GM23248 (cell line): ENCODE measurements at regions not wholly inside any gene's neighbourhood (a gene's known extent, or its start where the extent isn't known, plus 50 kb on each side); places are given as distances from the start of the nearest gene placed in this dataset.

ENCODE experiments used
- DNase-seq: peaks from one replicate; pipeline ENCODE4 v3.0.0-alpha.2; 2015
- H2AFZ ChIP-seq: fragments of 200-600 bp; sonication (generic); 2 replicates; pipeline ENCODE4 v1.6.1; 2016; ENCODE audit warnings: antibody characterized with exemption
- H3F3A ChIP-seq: fragments of 200-600 bp; sonication (generic); 2 replicates; pipeline ENCODE4 v1.6.1; 2016; ENCODE audit warnings: mild to moderate bottlenecking, antibody characterized with exemption, mixed run types; ENCODE audit not compliant: insufficient read depth
- H3K27ac ChIP-seq: fragments of 200-600 bp; sonication (generic); 2 replicates; pipeline ENCODE4 v1.5.1; 2016; ENCODE audit warnings: mild to moderate bottlenecking
- H3K27me3 ChIP-seq: fragments of 200-600 bp; sonication (generic); replicated peaks from 2 replicates; pipeline ENCODE4 v1.6.1; 2016; ENCODE audit warnings: mild to moderate bottlenecking; ENCODE audit not compliant: insufficient read depth
- H3K36me3 ChIP-seq: fragments of 200-600 bp; sonication (generic); 2 replicates; pipeline ENCODE4 v1.6.1; 2016; ENCODE audit warnings: low read depth, mild to moderate bottlenecking
- H3K4me1 ChIP-seq: fragments of 200-600 bp; sonication (generic); 2 replicates; pipeline ENCODE4 v1.6.1; 2016; ENCODE audit warnings: mild to moderate bottlenecking; ENCODE audit not compliant: insufficient read depth
- H3K4me2 ChIP-seq: fragments of 200-600 bp; sonication (generic); one replicate; pipeline ENCODE4 v1.6.1; 2016; ENCODE audit warnings: mild to moderate bottlenecking; ENCODE audit not compliant: unreplicated experiment
- H3K4me3 ChIP-seq: fragments of 200-600 bp; sonication (generic); 2 replicates; pipeline ENCODE4 v1.5.1; 2016; ENCODE audit warnings: mild to moderate bottlenecking
- H3K79me2 ChIP-seq: fragments of 200-600 bp; sonication (generic); 2 replicates; pipeline ENCODE4 v1.6.1; 2016; ENCODE audit warnings: mild to moderate bottlenecking; ENCODE audit not compliant: insufficient read depth
- H3K9ac ChIP-seq: fragments of 200-600 bp; sonication (generic); 2 replicates; pipeline ENCODE4 v1.6.1; 2016; ENCODE audit warnings: mild to moderate bottlenecking
- H3K9me2 ChIP-seq: fragments of 200-600 bp; sonication (generic); 2 replicates; pipeline ENCODE4 v1.6.1; 2016; ENCODE audit warnings: mixed run types, mild to moderate bottlenecking, moderate library complexity; ENCODE audit not compliant: insufficient read depth
- H3K9me3 ChIP-seq: fragments of 200-600 bp; sonication (generic); one replicate; pipeline ENCODE4 v1.6.1; 2017; ENCODE audit warnings: low read depth
- H4K20me1 ChIP-seq: fragments of 200-600 bp; sonication (generic); 2 replicates; pipeline ENCODE4 v1.6.0; 2016; ENCODE audit not compliant: insufficient read depth
- EZH2 ChIP-seq: fragments of 200-600 bp; sonication (generic); IDR thresholded peaks from 2 replicates; pipeline ENCODE4 v1.6.1; 2018; ENCODE audit warnings: antibody characterized with exemption, mild to moderate bottlenecking; ENCODE audit not compliant: insufficient read depth, poor library complexity, severe bottlenecking
- EZH2phosphoT487 ChIP-seq: fragments of 200-600 bp; sonication (generic); IDR thresholded peaks from 2 replicates; pipeline ENCODE4 v1.6.1; 2018; ENCODE audit warnings: antibody characterized with exemption, moderate library complexity, mild to moderate bottlenecking, low read depth; ENCODE audit not compliant: insufficient read depth
- WGBS, 2 experiments: methylation state at CpG; one replicate each; pipeline ENCODE4 v1.1.6; 2015 to 2017; ENCODE audit warnings: low lambda C conversion rate in 2 of 2, low coverage in 1 of 2; ENCODE audit errors: missing lambda C conversion rate in 2 of 2; 5-methylcytosine and 5-hydroxymethylcytosine counted together
- in situ Hi-C: fragments of 300-500 bp; cut with MboI; formaldehyde crosslinking; loops from 2 replicates; pipeline ENCODE4 v1.15.0; 2020

DNA sequence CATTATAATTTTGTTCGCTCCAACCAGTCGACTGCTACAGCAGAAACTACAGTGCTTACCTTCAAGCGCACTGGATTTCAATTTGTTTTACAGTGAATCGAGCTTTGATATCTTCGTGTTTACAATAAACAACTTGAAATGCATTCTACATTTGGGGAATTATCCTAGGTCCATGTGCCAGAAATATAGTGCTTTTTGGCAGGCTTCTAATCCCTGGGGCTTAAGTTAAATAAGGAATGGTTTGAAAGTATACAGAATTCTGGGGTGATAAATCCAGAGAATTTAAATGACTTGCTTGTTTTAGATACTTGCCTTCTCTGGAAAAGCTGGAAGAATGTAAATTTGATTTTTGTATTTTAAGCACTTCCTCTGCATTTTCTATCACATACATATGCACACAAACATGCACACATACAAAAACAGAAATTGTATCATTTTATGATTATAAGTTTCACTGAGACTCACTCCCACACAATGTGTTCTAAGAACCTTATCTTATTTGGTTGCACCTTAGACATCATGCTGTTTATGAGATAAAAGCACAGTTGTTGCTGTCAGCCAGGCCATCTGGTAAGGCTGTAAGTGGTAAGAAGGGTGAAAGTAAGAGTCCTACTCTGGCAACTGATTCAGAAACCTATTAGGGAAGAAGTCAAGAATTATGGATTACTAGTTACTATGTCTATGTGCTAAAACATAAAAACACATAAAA is 347.2 kb upstream of the KCND2 start:
- Histone ChIP-seq H3K9ac (no peak overlapping the region), H3K9me2 (no peaks in the 10 kb centered on the region), H3K36me3 (no peaks in the 10 kb centered on the region), H3K4me1 (no peaks in the 10 kb centered on the region), H3K4me2 (no peak overlapping the region), H3K27ac (no peak overlapping the region), H3K4me3 (no peak overlapping the region), H3K27me3 (no peaks in the 10 kb centered on the region), H3K9me3 (no peaks in the 10 kb centered on the region), H4K20me1 (no peaks in the 10 kb centered on the region), H3K79me2 (no peaks in the 10 kb centered on the region), H3F3A (no peaks in the 10 kb centered on the region), H2AFZ (no peak overlapping the region)
- TF ChIP-seq EZH2: no peak
- TF ChIP-seq EZH2phosphoT487: no peak
- 59 to 60% methylated on average over 5 of the region's 5 CpGs for WGBS, 2 experiments
- in situ Hi-C loops: loop anchor here (25.0 kb wide), 2 partner anchors 637 to 812 kb away; no protein-coding TSS in a partner anchor
- DNase-seq: no peak

DNA sequence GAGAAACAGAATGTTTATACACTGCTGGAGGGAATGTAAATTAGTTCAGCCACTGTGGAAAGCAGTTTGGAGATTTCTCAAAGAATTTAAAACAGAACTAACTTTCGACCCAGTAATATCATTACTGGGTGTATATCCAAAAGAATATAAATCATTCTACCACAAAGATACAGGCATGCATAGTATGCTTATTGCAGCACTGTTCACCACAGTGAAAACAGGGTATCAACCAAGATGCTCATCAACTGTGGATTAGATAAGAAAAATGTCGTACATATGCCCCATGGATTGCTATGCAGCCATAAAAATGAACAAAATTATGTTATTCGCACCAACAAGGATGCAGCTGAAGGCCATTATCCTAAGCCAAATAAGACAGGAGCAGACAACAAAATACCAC is 343.1 kb upstream of the KCND2 start:
- no peaks in the 10 kb centered on the region for H3K9me3 ChIP-seq
- no peaks in the 10 kb centered on the region for H3K9me2 ChIP-seq
- TF ChIP-seq EZH2 (no peak), EZH2phosphoT487 (no peak)
- H3K36me3 ChIP-seq: no peaks in the 10 kb centered on the region
- H3K27ac ChIP-seq: no peak overlapping the region
- no peak overlapping the region for H3K4me3 ChIP-seq
- H3K79me2 ChIP-seq: no peaks in the 10 kb centered on the region
- no peak overlapping the region for H3K4me2 ChIP-seq
- no peaks in the 10 kb centered on the region for H3K4me1 ChIP-seq
- H2AFZ ChIP-seq: no peak overlapping the region
- no peak overlapping the region for H3K9ac ChIP-seq
- in situ Hi-C loops: loop anchor here (25.0 kb wide), 2 partner anchors 632 to 807 kb away; no protein-coding TSS in a partner anchor
- H3K27me3 ChIP-seq: no peaks in the 10 kb centered on the region
- no peaks in the 10 kb centered on the region for H3F3A ChIP-seq
- WGBS, 2 experiments: 28 to 32% methylated on average over 3 of the region's 3 CpGs
- no peak for DNase-seq
- H4K20me1 ChIP-seq: no peaks in the 10 kb centered on the region

DNA sequence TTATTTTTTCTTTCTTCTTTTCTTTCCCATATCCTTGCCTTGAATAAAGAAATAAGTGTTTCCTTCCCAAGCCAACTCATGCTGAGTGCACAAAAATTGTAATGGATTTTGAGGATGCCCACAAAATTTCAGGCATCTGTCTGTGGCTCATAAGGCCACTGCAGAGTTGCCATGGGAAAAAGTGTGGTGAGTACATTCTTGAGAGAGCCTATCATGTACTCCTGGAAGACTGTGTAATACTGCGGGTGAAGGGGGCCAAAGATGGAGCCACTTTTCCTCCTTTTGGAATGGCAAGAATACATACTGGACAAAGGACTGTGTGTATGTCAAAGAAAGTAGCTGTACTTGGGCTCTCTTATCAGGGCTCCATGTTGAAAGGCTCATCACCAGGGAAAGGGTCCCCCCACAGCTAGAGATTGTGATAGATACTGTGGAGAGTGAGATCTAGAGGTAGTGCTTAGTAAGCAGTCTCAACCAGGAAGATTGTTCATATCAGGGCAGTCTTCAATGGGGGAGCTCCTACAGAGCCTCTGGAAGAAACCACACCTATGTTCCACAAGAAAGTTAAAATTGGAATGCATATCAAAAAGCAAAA is 341.6 kb upstream of the KCND2 start:
- H3K9ac ChIP-seq: no peak overlapping the region
- H3K9me3 ChIP-seq: no peaks in the 10 kb centered on the region
- H3K27ac ChIP-seq: no peak overlapping the region
- no peaks in the 10 kb centered on the region for H3K4me1 ChIP-seq
- H3F3A ChIP-seq: no peaks in the 10 kb centered on the region
- 61 to 63% methylated on average over 1 of the region's 1 CpG for WGBS, 2 experiments
- H3K9me2 ChIP-seq: no peaks in the 10 kb centered on the region
- no peaks in the 10 kb centered on the region for H4K20me1 ChIP-seq
- no peaks in the 10 kb centered on the region for H3K79me2 ChIP-seq
- H3K4me3 ChIP-seq: no peak overlapping the region
- in situ Hi-C loops: loop anchor here (25.0 kb wide), 2 partner anchors 631 to 806 kb away; no protein-coding TSS in a partner anchor
- DNase-seq: peak; percentile 4
- H3K36me3 ChIP-seq: no peaks in the 10 kb centered on the region
- no peak overlapping the region for H2AFZ ChIP-seq
- H3K4me2 ChIP-seq: no peak overlapping the region
- no peaks in the 10 kb centered on the region for H3K27me3 ChIP-seq
- no peak for TF ChIP-seq EZH2
- TF ChIP-seq EZH2phosphoT487: no peak

DNA sequence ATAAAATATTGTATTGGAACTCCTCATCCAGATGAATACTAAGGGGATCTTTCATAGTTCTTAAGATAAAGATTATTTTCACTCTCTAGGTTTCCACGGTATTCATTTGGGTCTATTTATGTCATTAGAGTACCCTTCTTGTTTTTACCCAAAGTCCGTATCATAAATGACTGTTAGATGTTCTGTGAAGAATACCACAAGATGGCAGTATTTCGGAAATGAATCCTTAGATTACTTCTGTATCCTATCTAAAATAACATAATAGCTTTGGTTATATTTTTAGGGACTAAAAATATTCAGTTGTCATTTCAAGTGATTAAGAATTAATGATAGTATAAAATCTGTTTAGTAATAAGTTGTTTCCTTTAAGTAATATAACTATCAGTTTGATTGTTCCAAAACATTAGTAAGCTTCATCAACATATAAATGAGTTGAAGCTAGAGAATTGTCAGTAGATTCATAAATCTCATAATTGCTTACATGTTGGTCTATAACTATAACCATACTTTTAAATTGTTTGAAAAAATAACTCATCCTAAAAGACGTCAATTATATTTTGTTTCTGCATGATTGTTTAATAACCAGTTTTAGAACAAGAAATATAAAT is 337.5 kb upstream of the KCND2 start:
- Histone ChIP-seq H3K4me2 (no peak overlapping the region), H3K9ac (no peak overlapping the region), H3K36me3 (no peaks in the 10 kb centered on the region), H3K4me1 (peaks cover 3% of the 10 kb centered on the region; the same call in 1 of the 2 replicates), H2AFZ (0 out of 2 replicates have a peak overlapping the region, but pooled peaks have one; percentile 14), H3F3A (no peaks in the 10 kb centered on the region), H3K27me3 (no peaks in the 10 kb centered on the region), H3K27ac (no peak overlapping the region), H3K9me3 (no peaks in the 10 kb centered on the region), H3K4me3 (no peak overlapping the region), H3K79me2 (no peaks in the 10 kb centered on the region), H4K20me1 (no peaks in the 10 kb centered on the region), H3K9me2 (no peaks in the 10 kb centered on the region)
- in situ Hi-C loops: loop anchor here (25.0 kb wide), 2 partner anchors 627 to 802 kb away; no protein-coding TSS in a partner anchor
- TF ChIP-seq EZH2: no peak
- TF ChIP-seq EZH2phosphoT487: no peak
- DNase-seq: peak; percentile 64
- 3 to 5% methylated on average over 4 of the region's 4 CpGs for WGBS, 2 experiments
